GM19467 (cell line): ENCODE measurements at regions not wholly inside any gene's neighbourhood (a gene's known extent, or its start where the extent isn't known, plus 50 kb on each side); places are given as distances from the start of the nearest gene placed in this dataset.
"Not testable (repeated sequence)": the region's sequence is repeated elsewhere in the genome, so short reads cannot be mapped to it uniquely, and the experiment has no call there.

Experiments
- ATAC-seq: cut with Tn5 transposase; IDR thresholded peaks from one replicate; pipeline ENCODE4 v1.9.1; 2021; ENCODE audit warnings: mild to moderate bottlenecking, moderate library complexity; ENCODE audit not compliant: unreplicated experiment

DNA sequence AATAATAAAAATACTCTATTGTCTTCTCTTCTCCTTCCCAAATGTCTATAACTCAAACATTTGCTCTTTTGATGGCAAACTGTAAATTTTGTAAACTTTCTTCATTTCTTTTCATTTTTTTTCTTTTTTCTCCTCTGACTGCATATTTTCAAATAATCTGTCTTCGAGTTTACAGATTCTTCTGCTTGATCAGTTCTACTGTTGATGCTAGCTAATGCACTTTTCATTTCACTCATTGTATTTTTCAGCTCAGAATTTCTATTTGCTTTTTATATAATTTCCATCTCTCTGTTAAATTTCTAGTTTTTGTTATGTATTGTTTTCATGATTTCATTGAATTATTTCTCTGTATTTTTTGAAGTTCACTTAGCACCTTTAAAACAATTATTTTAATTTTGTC is 646.8 kb upstream of the INTU start:
- no peak for ATAC-seq

DNA sequence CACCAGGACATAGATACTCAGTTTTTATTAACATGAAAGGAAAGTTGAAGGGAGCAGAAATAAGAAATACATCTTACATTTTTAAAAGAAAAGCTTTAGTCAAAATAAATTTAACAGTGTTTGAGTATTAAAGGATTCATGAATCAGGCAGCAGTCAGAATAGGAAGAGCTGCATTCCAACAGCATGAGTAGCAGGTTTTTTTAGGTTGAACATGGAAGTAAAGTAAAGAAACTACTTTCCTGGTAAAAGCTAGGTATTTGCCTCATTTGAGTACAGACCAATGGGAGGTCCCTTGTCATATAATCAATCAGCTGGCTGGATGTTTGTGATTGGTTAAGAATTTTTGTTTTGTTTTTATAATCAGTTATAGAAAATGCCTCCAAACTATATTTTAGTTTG is 645.9 kb upstream of the INTU start:
- no peak for ATAC-seq

DNA sequence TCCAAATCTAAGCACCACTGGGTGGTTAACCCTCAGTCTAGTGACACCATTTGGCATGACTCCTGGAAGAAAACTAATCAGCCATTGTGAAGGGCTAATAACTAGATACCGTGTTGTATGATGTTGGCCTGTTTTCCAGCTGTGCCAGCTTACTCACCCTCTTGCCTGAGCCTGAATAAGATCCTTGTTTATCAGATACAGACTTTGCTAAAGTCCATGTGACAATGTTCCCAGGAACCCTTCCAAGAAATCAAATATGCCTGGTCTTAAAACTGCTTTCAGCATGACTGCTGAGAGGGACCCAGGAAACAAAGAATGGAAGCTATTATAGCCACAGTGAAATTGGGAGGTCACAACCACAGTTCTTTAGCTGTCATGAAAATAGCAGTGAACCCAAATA is 640.8 kb upstream of the INTU start:
- ATAC-seq: no peak

DNA sequence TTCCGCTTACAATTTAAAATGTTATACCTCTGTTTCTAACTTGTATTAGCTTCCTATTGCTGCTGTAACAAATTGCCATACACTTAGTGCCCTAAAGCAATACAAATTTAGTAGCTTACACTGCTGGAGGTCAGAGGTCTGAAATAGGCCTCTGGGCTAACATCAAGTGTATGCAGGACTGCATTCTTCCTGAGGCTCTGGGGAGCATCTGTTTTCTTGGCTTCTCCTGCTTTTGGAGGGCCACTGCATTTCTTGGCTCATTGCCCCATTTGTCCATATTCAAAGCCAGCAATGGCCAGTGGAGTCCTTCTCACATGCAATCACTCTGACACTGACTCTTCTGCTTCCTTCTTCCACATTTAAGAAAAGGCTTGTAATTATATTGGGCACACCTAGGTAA is 639.8 kb upstream of the INTU start:
- ATAC-seq: no peak

DNA sequence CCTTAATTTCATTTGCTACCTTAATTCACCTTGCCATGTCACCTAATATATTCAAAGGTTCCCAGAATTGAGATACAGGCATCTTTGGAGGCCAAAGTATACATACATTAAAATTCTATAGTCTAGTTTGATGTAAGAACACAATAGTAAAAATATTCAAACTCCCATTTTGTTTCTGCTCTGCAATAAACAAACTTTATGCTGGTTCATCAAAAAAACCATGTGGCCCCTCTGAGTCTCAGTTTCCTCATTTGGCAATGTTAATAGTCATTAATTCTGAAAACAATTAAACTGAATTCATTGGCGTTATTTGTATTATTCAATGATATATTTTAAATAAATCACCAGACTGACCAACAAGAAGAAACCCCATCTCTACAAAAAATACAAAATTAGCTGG is 639.4 kb upstream of the INTU start:
- ATAC-seq: no peak

DNA sequence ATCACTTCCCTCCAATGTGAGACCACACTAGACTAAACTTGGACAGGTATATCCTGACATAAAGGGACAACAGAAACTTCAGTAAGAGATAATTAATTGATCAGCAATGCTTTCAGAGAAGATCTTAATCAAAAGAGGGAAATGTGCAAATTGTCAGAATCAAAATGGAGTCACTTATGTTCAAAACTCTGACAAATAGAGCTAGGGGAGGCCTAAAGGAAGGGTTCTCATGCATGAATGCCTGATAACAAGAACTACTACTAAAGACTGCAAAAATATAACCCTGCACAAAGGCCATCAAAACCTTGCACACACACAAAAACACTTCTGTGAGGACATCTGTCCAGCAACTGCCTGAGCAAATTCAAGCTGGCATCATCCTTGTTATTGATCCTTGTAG is 637.5 kb upstream of the INTU start:
- no peak for ATAC-seq

DNA sequence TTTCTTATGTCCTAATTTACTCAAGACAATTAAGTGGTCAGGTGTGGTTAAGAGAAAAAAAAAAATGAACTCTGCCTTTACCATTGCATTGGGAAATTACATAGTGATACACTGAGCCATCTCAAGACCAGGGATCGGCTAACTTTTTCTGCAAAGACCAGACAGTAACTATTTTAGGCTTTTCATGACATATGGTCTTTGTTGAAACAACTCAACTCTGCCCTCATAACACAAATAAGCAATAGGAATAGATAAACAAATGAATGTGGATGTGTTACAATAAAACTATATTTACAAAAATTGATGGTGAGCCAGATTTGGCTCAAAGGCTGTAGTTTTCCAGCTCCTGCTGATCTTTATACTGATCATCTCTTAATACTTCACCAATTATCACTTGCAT is 632.6 kb upstream of the INTU start:
- no peak for ATAC-seq

DNA sequence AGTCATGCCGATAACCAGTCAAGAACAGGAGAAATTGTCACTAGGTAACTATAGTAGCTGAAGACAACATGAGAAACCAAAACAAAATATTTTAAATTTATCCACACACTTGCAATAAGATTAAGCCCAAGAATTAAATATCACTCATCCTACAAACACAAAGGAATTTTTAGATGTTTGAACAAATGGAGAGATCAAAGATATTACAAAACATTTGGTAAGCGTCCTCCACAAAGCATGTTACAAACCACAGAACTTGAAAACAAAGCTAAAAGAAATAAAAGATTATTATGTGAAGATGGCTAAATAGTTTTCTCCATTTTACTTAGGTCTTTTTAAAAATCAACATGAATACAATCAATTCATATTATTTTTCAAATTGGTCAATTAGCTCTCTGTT is 631.9 kb upstream of the INTU start:
- no peak for ATAC-seq

DNA sequence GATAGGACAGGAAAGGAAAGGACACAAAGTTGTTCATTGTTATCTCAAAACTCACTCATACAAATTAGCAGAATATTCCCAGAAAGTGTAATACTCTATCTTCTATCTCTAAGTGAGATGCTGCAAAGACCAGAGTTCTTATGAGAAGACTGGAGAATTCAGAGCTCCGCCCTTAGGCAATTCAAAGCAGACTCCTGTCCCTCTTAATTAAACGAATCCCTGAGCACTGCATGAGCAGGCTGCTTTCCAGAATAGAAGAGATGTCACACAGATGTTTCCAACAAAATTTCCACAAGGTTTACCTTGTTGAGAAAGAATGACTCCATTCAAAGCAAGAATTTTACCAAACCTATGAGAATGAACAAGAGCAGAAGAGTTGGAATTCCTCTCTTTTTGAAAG is 630.8 kb upstream of the INTU start:
- no peak for ATAC-seq

DNA sequence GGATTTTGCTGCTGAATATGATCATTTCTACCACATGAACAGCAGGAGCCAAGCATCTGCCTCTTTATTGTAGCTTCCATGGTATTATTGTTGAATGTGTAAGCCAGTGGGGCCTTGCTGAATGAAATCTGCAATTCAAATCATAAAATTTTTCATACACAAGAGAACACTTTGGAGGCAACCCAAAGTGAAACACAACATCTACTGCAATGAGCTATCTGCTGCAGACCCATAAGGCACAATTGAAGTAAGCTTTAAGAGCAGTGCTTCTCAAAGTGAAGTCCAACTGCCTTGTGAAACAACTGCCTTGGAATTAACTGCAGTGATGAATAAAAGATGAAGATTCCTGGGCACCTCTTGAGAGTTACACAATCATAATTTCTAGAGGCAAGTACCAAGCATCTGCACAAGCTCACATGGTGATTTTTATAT is 626.3 kb upstream of the INTU start:
- ATAC-seq: no peak

DNA sequence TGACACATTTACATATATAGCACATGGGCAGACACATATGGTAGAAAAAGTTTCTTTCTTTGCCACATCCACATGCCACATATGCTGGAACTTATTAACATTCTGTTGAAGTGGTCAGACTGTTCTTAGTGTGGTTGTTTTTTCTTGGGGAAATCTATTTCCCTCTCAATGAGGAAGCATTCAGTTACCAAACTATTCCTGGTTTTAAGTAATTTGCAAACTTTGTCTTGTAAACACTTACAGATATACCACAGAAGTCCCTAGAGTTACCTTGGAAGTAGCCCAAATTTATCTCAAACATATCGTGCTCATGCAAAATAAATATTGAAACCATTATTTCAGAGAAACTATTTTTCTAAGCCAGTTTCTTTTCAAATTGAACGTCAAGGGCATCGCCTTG is 625.5 kb upstream of the INTU start:
- no peak for ATAC-seq

DNA sequence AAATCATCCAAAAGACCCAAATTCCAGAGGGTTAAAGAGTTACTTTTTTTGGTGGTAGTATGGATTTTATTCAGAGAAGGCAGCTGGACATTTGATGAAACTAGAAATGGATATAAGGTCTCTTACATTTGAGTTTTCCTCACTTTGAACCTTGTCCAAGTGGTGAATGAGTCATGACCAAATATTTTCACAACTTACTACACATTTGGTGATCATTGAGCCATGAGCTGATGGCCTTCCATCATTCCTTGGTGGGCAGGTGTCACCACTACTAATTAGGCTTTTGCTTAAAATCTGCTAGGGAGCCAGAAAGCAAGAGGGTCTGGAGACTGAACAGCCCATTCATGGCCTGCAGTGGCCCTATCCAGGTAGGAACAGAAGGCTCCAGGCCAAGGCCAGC is 620.2 kb upstream of the INTU start:
- no peak for ATAC-seq

DNA sequence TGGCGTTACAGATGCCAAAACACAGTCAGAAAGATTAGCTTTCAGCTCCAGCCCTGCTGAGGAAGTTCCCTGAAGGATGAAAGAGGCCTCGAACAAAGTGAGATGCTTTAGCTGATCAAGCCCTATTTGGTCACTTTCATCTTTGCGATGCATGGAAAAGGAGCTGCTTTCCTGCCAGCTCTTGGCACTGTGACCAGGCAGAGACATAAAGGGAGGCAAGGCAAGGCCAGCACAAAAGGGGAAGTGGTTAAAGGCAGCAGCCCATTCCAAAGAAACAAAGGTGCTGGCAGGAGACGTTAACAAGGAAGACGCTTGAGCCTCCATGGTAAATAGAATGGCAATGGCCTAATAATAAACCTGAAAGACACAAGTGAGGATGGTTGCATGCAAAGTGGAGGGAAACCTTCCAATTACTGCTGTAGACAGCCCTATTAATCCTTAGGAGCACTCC is 617.1 kb upstream of the INTU start:
- ATAC-seq: no peak

DNA sequence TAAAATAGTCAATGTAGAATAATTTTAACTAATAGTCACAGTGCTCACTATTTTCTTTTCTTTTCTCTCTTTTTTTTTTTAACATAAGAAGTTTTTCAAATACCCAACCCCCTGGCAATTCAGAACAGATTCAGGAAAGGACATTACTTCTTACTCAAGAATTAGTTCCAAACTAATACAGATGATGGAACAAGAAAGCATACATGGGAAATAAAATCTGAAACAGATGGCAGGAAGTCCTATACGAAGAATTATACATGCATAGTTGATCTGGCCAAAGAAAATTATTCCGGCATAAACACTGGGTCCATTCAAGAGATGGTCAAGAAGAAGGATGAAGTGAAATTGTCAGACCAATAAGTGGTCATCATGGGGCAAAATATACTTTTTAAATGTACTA is 614.4 kb upstream of the INTU start:
- no peak for ATAC-seq

DNA sequence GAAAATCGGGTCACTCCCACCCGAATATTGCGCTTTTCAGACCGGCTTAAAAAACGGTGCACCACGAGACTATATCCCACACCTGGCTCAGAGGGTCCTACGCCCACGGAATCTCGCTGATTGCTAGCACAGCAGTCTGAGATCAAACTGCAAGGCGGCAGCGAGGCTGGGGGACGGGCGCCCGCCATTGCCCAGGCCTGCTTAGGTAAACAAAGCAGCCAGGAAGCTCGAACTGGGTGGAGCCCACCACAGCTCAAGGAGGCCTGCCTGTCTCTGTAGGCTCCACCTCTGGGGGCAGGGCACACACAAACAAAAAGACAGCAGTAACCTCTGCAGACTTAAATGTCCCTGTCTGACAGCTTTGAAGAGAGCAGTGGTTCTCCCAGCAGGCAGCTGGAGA is 611.9 kb upstream of the INTU start:
- ATAC-seq: not testable (repeated sequence)

DNA sequence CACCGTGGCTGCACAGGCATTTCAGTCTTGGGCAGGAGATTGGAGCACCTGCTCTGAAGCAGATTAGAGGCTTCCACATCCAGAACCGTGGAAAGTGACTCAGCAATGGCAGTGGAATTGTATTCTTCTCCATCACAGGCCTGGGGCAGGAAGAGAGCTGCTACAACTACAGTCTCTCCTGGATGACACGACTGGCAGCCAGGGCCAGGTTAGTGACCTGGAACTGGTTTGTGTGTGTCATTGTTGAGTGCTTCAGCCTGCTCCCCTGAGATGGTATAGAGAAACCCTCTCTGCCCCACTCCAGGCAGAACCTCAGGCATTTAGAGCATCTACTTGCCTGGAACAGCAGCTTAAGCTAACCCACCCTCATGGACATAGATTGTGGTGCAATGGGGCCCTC is 596.5 kb upstream of the INTU start:
- no peak for ATAC-seq

DNA sequence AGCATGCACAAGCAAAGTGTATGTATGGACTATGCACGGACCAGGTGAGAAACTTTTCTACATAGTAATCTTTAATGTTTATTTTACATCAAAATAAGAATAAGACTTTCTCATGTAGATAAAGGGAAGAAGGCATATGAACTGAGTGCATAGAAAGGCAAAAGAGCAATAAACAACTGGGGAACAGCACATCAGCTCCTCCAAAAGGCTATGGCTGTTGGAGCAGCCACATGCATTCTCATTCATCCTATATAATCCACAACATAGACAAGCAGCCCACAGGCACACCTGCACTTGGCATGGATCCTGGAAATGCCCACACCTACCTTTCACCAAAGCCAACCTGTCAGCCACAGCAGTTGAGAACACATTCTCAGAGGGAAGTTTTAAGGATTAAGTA is 586.9 kb upstream of the INTU start:
- no peak for ATAC-seq

DNA sequence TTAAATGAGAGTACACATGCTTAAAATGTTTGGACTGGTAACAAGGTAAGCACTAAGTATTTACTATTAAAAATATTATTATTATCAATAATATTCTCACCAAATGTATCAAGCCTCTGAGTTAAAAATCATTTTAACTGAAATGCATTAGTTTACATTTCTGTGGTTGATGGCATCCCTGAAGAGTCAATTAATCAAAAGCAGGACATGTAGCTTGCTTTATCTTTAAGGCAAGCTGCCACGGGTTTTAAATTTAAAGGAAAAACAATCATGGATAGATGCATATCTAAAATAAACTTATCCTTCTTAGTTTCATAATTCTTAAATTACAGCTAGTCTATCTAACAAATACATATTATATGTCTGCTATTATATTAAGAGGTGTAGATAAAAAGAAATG is 584.8 kb upstream of the INTU start:
- no peak for ATAC-seq

DNA sequence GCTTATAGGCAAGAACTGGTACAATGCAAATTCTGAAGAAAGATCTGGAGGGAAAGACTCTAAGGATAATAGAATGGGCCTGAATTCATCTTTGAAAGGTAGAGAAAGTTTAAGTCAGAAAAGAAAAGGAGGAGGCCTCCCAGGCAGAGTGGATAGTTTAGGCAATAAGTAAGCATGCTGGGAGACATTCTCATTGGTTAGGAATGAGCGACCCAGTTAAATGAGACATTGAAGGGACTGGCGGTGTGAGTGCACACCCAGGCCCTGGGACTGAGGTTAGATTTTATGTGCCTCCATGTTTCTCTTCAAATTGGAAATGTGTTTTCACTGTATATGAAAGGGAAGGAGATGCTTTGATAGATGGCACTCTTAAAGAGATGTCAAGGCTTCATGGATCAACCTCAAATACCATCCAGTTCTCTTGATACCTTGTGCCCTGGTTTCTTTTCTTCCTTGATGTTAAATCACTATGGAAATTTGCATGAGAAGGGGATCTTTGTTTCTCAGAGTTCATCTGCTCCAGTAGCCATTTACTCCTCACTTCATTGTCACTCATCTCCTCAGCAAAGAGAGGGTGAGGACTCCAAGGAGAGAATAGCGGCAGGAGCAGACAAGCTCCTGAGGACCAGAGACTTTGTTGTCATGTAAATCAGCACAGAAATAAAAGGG is 584.2 kb upstream of the INTU start:
- ATAC-seq: no peak

DNA sequence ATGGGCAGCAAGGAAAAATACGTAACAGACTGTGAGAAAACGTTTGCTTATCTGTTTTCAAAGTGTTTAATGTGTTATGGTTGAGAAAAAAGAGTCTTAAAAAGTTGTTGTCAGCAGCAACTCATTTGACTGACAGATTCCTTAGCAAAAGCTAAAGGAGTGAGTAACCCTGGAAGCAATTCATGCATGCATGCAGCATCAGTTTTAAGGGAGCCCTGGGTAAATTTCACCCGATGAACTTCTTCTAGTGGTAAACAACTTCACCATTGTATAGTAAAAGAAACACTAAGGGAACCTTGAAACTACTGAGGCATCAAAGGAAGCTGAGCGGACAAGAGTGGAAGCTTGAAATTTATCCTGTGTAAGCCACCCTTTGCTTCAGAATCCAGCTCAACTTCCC is 583.2 kb upstream of the INTU start:
- no peak for ATAC-seq

DNA sequence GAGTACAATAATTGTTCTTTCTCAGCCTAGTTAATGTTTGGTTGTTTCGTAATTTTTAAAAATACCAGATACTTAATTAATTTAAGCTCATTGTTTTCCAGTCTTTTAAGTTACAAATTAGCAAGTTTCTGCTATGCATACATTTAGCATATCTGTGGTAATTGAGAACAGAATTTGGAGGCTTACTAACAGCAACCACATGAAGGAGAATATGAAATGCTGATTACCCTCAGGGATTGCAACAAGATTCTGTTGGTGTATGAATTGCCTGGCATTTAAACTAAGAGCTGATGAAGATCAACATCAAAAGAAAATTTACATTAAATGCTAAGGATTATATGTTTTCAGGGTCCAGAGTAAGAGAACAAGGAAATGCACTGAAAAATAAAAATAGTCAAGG is 580.0 kb upstream of the INTU start:
- ATAC-seq: no peak

DNA sequence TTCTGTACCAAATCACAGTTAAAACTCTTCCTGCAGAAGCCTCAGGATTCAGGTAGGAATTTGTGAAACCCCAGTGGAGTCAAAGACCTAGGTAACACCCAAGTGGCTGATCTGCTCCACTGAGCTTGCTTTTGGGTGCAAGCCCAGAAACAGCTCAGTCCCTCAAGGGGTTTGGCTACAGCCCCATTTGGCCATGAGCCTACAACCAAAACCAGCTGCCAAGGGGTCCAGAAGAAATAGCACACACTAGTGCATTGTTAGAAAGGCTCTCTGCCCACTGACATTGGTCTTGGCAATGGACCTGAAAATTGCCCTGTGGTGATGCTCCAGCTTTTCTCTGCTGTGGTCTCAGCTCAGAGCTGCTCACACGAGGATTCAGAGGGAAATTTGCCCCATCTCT is 577.4 kb upstream of the INTU start:
- no peak for ATAC-seq

DNA sequence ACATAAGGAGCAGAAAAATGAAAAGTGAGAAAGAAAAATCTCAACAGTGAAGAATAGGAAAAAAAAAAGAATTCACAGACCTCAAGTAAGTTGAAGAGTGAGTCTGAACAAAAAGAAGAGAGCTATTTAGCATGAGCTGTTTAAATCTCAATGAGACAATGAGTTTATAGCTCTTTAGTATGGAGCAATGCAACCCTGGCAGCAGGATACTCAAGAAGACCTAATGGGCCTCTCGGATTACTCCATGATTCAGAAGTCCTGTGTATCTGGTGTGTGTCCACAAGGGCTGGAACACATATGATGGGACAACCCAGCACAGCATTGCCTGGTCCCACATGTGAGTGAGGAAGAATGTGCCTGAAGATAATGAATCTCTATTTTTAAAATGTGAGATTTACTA is 563.1 kb upstream of the INTU start:
- ATAC-seq: no peak

DNA sequence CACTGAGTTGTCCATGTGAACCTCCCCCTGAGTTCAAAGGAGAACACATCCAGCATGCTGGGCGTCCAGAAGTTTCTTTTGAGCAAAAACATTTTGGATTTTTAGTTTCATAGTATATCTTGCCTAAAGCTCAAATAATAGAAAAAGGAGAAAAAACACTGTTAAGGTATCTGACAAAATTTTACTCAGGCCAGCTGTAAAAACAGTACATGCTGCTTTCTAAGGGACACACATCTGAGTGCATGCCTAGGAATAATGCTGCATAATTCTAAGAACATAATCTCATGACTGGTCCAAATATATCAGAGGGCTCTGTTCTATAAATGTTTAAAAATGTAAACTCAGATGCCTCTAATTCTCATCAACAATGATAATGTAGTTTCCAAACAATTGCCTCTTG is 561.3 kb upstream of the INTU start:
- ATAC-seq: no peak
